ENCODE measurements at regions not wholly inside any gene's neighbourhood (a gene's known extent, or its start where the extent isn't known, plus 50 kb on each side); places are given as distances from the start of the nearest gene placed in this dataset.
A peak's percentile ranks its signal among the peaks of the same experiment; 100 is the strongest.

- no peaks in the 10 kb centered on the region for H3K27me3 ChIP-seq (replicated peaks)
- no peak for DNase-seq
- H3K27ac ChIP-seq, result no peak overlapping the region
- no peak overlapping the region for H3K4me3 ChIP-seq (ENCODE audit: low read depth, low read length)
- H3K36me3 ChIP-seq (replicated peaks), result no peaks in the 10 kb centered on the region
- in situ Hi-C loops (cut with HindIII; ENCODE audit: low pct_ligation_motif_present, low sequenced_read_pairs), result no loop called here
- TF ChIP-seq CTCF (IDR thresholded peaks at IDR 0.05; ENCODE audit: low read depth, low read length, missing control alignments), result no peak
These were observed 59.6 kb upstream of the ARID1B start for GRCh38 chr6:156717542-156717941.

- Histone ChIP-seq H3K27me3 (replicated peaks) (no peaks in the 10 kb centered on the region), H3K4me3 (ENCODE audit: low read depth, low read length) (no peak overlapping the region), H3K36me3 (replicated peaks) (no peaks in the 10 kb centered on the region), H3K27ac (no peak overlapping the region)
- no peak for TF ChIP-seq CTCF (IDR thresholded peaks at IDR 0.05; ENCODE audit: low read depth, low read length, missing control alignments)
- in situ Hi-C loops (cut with HindIII; ENCODE audit: low pct_ligation_motif_present, low sequenced_read_pairs), result no loop called here
- no peak for DNase-seq
These were observed 61.3 kb upstream of the ARID1B start for GRCh38 chr6:156715839-156716238.

GRCh38 chr6:156713548-156713947 is 63.6 kb upstream of the ARID1B start:
- DNase-seq, result no peak
- TF ChIP-seq CTCF (IDR thresholded peaks at IDR 0.05; ENCODE audit: low read depth, low read length, missing control alignments), result no peak
- H3K36me3 ChIP-seq (replicated peaks), result no peaks in the 10 kb centered on the region
- H3K27ac ChIP-seq, result no peak overlapping the region
- no peak overlapping the region for H3K4me3 ChIP-seq (ENCODE audit: low read depth, low read length)
- in situ Hi-C loops (cut with HindIII; ENCODE audit: low pct_ligation_motif_present, low sequenced_read_pairs), result no loop called here
- H3K27me3 ChIP-seq (replicated peaks), result no peaks in the 10 kb centered on the region

- no peak for DNase-seq
- Histone ChIP-seq H3K27ac (no peak overlapping the region), H3K36me3 (replicated peaks) (no peaks in the 10 kb centered on the region), H3K27me3 (replicated peaks) (no peaks in the 10 kb centered on the region), H3K4me3 (ENCODE audit: low read depth, low read length) (no peak overlapping the region)
- no peak for TF ChIP-seq CTCF (IDR thresholded peaks at IDR 0.05; ENCODE audit: low read depth, low read length, missing control alignments)
- in situ Hi-C loops (cut with HindIII; ENCODE audit: low pct_ligation_motif_present, low sequenced_read_pairs), result no loop called here
These were observed 66.7 kb upstream of the ARID1B start for GRCh38 chr6:156710479-156710878.

GRCh38 chr6:156707818-156708217 is 69.4 kb upstream of the ARID1B start:
- DNase-seq, result peak; percentile 27
- Histone ChIP-seq H3K27ac (no peak overlapping the region), H3K36me3 (replicated peaks) (no peaks in the 10 kb centered on the region), H3K4me3 (ENCODE audit: low read depth, low read length) (no peak overlapping the region), H3K27me3 (replicated peaks) (no peaks in the 10 kb centered on the region)
- in situ Hi-C loops (cut with HindIII; ENCODE audit: low pct_ligation_motif_present, low sequenced_read_pairs), result no loop called here
- TF ChIP-seq CTCF (IDR thresholded peaks at IDR 0.05; ENCODE audit: low read depth, low read length, missing control alignments), result no peak

GRCh38 chr6:156703719-156704118 is 73.5 kb upstream of the ARID1B start:
- H3K4me3 ChIP-seq (ENCODE audit: low read depth, low read length), result no peak overlapping the region

More at GRCh38 chr6:156703719-156704118, 73.5 kb upstream of the ARID1B start:
- H3K36me3 ChIP-seq (replicated peaks), result no peaks in the 10 kb centered on the region
- no peak for DNase-seq
- TF ChIP-seq CTCF (IDR thresholded peaks at IDR 0.05; ENCODE audit: low read depth, low read length, missing control alignments), result no peak
- H3K27me3 ChIP-seq (replicated peaks), result no peaks in the 10 kb centered on the region
- no peak overlapping the region for H3K27ac ChIP-seq
- in situ Hi-C loops (cut with HindIII; ENCODE audit: low pct_ligation_motif_present, low sequenced_read_pairs), result no loop called here
